HEK293 (cell line): ENCODE measurements at regions not wholly inside any gene's neighbourhood (a gene's known extent, or its start where the extent isn't known, plus 50 kb on each side); places are given as distances from the start of the nearest gene placed in this dataset.

Experiments
- CTCF ChIA-PET: fragments of 350-600 bp; formaldehyde crosslinking; extraction: SDS; loops from one replicate; lab custom pipeline; 2021; ENCODE audit warnings: antibody characterized with exemption; lab: Yijun Ruan, JAX
- POLR2A ChIA-PET: fragments of 300-600 bp; formaldehyde crosslinking; extraction: SDS; loops from one replicate; lab custom pipeline; 2020; ENCODE audit warnings: antibody characterized with exemption, inconsistent platforms; lab: Yijun Ruan, JAX
- H3K27ac ChIP-seq: fragments of 200-500 bp; sonication (Bioruptor generic); 2 replicates; pipeline ENCODE4 v1.5.1; 2014; ENCODE audit warnings: low read depth, low read length, control low read depth, inconsistent platforms; ENCODE audit errors: extremely low read depth
- H3K36me3 ChIP-seq, 2 experiments: fragments of 200-500 bp in 1 of 2; sonication (Bioruptor generic) in 1 of 2; 1 replicate in 1 of 2; 2 replicates in 1 of 2; pipeline ENCODE4 v1.5.1; 2014 to 2017; ENCODE audit warnings: inconsistent platforms in 2 of 2, low read length in 2 of 2; ENCODE audit not compliant: control insufficient read depth in 2 of 2, insufficient read depth in 1 of 2
- H3K4me1 ChIP-seq: fragments of 200-500 bp; sonication (Bioruptor generic); 2 replicates; pipeline ENCODE4 v1.5.1; 2014; ENCODE audit warnings: mild to moderate bottlenecking, low read length, inconsistent platforms; ENCODE audit not compliant: control insufficient read depth, insufficient read depth
- H3K4me3 ChIP-seq: 2 replicates; pipeline ENCODE4 v1.5.1; 2011; ENCODE audit warnings: low read depth, mild to moderate bottlenecking, control low read depth, low read length, moderate library complexity
- H3K9me3 ChIP-seq: fragments of 200-500 bp; sonication (Bioruptor generic); 2 replicates; pipeline ENCODE4 v1.5.1; 2014; ENCODE audit warnings: low read depth, low read length, inconsistent platforms; ENCODE audit not compliant: control insufficient read depth, insufficient read depth
- FEZF1 ChIP-seq: fragments of 450-650 bp; formaldehyde crosslinking; IDR thresholded peaks from 2 replicates; pipeline ENCODE4 v1.5.1; 2016; ENCODE audit warnings: missing biosample characterization, missing genetic modification characterization
- GLI4 ChIP-seq: fragments of 450-650 bp; formaldehyde crosslinking; IDR thresholded peaks from 2 replicates; pipeline ENCODE4 v1.5.1; 2016; ENCODE audit warnings: missing biosample characterization, missing genetic modification characterization
- KLF16 ChIP-seq: fragments of 450-650 bp; formaldehyde crosslinking; IDR thresholded peaks from 2 replicates; pipeline ENCODE4 v1.5.1; 2017; ENCODE audit warnings: missing biosample characterization, missing genetic modification characterization
- KLF7 ChIP-seq: fragments of 450-650 bp; formaldehyde crosslinking; IDR thresholded peaks from 2 replicates; pipeline ENCODE4 v1.5.1; 2016; ENCODE audit warnings: missing biosample characterization, missing genetic modification characterization, borderline replicate concordance
- RBAK ChIP-seq: fragments of 450-650 bp; formaldehyde crosslinking; IDR thresholded peaks from 2 replicates; pipeline ENCODE4 v1.5.1; 2016; ENCODE audit warnings: missing biosample characterization, missing genetic modification characterization
- ZBTB20 ChIP-seq: fragments of 450-650 bp; formaldehyde crosslinking; IDR thresholded peaks from 2 replicates; pipeline ENCODE4 v1.5.1; 2016; ENCODE audit warnings: missing biosample characterization, missing genetic modification characterization
- ZFP41 ChIP-seq: fragments of 450-650 bp; formaldehyde crosslinking; IDR thresholded peaks from 2 replicates; pipeline ENCODE4 v1.5.1; 2016; ENCODE audit warnings: missing biosample characterization, missing genetic modification characterization, borderline replicate concordance
- ZNF10 ChIP-seq: fragments of 450-650 bp; formaldehyde crosslinking; IDR thresholded peaks from 2 replicates; pipeline ENCODE4 v1.5.1; 2017; ENCODE audit warnings: missing biosample characterization, missing genetic modification characterization
- ZNF175 ChIP-seq: fragments of 450-650 bp; formaldehyde crosslinking; IDR thresholded peaks from 2 replicates; pipeline ENCODE4 v1.5.1; 2016; ENCODE audit warnings: missing biosample characterization, missing genetic modification characterization
- ZNF211 ChIP-seq: fragments of 450-650 bp; formaldehyde crosslinking; IDR thresholded peaks from 2 replicates; pipeline ENCODE4 v1.5.1; 2016; ENCODE audit warnings: low read depth, missing biosample characterization, missing genetic modification characterization
- ZNF223 ChIP-seq: fragments of 450-650 bp; formaldehyde crosslinking; IDR thresholded peaks from 2 replicates; pipeline ENCODE4 v1.5.1; 2016; ENCODE audit warnings: missing biosample characterization, missing genetic modification characterization
- ZNF23 ChIP-seq: fragments of 450-650 bp; formaldehyde crosslinking; IDR thresholded peaks from 2 replicates; pipeline ENCODE4 v1.5.1; 2016; ENCODE audit warnings: missing biosample characterization, missing genetic modification characterization, borderline replicate concordance
- ZNF266 ChIP-seq: fragments of 450-650 bp; formaldehyde crosslinking; IDR thresholded peaks from 2 replicates; pipeline ENCODE4 v1.5.1; 2016; ENCODE audit warnings: missing biosample characterization, missing genetic modification characterization, low read depth
- ZNF391 ChIP-seq: fragments of 450-650 bp; formaldehyde crosslinking; IDR thresholded peaks from 2 replicates; pipeline ENCODE4 v1.5.1; 2016; ENCODE audit warnings: low read depth, missing biosample characterization, missing genetic modification characterization, borderline replicate concordance
- ZNF529 ChIP-seq: fragments of 450-650 bp; formaldehyde crosslinking; IDR thresholded peaks from 2 replicates; pipeline ENCODE4 v1.5.1; 2017; ENCODE audit warnings: missing genetic modification characterization, missing biosample characterization; ENCODE audit not compliant: insufficient replicate concordance
- ZNF585B ChIP-seq: fragments of 450-650 bp; formaldehyde crosslinking; IDR thresholded peaks from 2 replicates; pipeline ENCODE4 v1.5.1; 2016; ENCODE audit warnings: missing biosample characterization, missing genetic modification characterization
- ZNF658 ChIP-seq: fragments of 450-650 bp; formaldehyde crosslinking; IDR thresholded peaks from 2 replicates; pipeline ENCODE4; 2016; ENCODE audit warnings: missing biosample characterization, missing genetic modification characterization
- ZNF677 ChIP-seq: fragments of 450-650 bp; IDR thresholded peaks from 2 replicates; pipeline ENCODE4 v1.5.0; 2018; ENCODE audit warnings: missing biosample characterization, mild to moderate bottlenecking, missing genetic modification characterization, moderate library complexity
- ZNF785 ChIP-seq: fragments of 450-650 bp; formaldehyde crosslinking; IDR thresholded peaks from 2 replicates; pipeline ENCODE4 v1.5.1; 2016; ENCODE audit warnings: missing biosample characterization, missing genetic modification characterization
- TF ChIP-seq, protein P1 (sequence below): fragments of 450-650 bp; formaldehyde crosslinking; IDR thresholded peaks from 2 replicates; pipeline ENCODE4 v1.5.1; 2016; ENCODE audit warnings: missing biosample characterization, missing genetic modification characterization, borderline replicate concordance
- TF ChIP-seq, protein P2 (sequence below): fragments of 450-650 bp; formaldehyde crosslinking; conservative IDR thresholded peaks from 2 replicates; pipeline ENCODE4 v1.5.1; 2016; ENCODE audit warnings: low read depth, missing biosample characterization, missing genetic modification characterization
- TF ChIP-seq, protein P3 (sequence below): fragments of 450-650 bp; formaldehyde crosslinking; IDR thresholded peaks from 2 replicates; pipeline ENCODE4 v1.5.1; 2016; ENCODE audit warnings: missing biosample characterization, missing genetic modification characterization
- TF ChIP-seq, protein P4 (sequence below): fragments of 450-650 bp; formaldehyde crosslinking; IDR thresholded peaks from 2 replicates; pipeline ENCODE4 v1.5.1; 2017; ENCODE audit warnings: missing biosample characterization, missing genetic modification characterization
- TF ChIP-seq, protein P5 (sequence below): fragments of 450-650 bp; formaldehyde crosslinking; IDR thresholded peaks from 2 replicates; pipeline ENCODE4 v1.5.1; 2016; ENCODE audit warnings: missing biosample characterization, missing genetic modification characterization, borderline replicate concordance

DNA sequence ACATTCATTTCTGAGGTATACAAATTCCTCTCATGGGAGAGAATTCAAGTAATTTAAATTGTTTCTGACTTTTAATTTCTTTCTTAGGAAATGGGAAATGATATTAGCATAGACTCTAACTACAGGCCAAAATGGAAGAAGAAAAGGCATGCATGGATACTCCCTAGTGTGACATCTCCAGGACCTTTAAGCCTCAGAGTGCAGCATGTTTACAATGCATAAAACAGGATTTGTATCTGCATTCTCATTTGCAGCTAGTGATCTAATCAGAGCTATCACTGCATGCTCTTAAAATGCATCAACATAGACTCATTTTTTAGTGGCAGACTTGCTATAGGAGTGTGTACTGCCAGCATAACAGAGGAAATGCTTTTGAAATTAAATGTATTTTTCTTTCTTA, 224.6 kb upstream of the GOT2 start (continued):
- TF ChIP-seq, protein P1, sequence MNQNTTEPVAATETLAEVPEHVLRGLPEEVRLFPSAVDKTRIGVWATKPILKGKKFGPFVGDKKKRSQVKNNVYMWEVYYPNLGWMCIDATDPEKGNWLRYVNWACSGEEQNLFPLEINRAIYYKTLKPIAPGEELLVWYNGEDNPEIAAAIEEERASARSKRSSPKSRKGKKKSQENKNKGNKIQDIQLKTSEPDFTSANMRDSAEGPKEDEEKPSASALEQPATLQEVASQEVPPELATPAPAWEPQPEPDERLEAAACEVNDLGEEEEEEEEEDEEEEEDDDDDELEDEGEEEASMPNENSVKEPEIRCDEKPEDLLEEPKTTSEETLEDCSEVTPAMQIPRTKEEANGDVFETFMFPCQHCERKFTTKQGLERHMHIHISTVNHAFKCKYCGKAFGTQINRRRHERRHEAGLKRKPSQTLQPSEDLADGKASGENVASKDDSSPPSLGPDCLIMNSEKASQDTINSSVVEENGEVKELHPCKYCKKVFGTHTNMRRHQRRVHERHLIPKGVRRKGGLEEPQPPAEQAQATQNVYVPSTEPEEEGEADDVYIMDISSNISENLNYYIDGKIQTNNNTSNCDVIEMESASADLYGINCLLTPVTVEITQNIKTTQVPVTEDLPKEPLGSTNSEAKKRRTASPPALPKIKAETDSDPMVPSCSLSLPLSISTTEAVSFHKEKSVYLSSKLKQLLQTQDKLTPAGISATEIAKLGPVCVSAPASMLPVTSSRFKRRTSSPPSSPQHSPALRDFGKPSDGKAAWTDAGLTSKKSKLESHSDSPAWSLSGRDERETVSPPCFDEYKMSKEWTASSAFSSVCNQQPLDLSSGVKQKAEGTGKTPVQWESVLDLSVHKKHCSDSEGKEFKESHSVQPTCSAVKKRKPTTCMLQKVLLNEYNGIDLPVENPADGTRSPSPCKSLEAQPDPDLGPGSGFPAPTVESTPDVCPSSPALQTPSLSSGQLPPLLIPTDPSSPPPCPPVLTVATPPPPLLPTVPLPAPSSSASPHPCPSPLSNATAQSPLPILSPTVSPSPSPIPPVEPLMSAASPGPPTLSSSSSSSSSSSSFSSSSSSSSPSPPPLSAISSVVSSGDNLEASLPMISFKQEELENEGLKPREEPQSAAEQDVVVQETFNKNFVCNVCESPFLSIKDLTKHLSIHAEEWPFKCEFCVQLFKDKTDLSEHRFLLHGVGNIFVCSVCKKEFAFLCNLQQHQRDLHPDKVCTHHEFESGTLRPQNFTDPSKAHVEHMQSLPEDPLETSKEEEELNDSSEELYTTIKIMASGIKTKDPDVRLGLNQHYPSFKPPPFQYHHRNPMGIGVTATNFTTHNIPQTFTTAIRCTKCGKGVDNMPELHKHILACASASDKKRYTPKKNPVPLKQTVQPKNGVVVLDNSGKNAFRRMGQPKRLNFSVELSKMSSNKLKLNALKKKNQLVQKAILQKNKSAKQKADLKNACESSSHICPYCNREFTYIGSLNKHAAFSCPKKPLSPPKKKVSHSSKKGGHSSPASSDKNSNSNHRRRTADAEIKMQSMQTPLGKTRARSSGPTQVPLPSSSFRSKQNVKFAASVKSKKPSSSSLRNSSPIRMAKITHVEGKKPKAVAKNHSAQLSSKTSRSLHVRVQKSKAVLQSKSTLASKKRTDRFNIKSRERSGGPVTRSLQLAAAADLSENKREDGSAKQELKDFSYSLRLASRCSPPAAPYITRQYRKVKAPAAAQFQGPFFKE (tag by site-specific recombination): no peak
- TF ChIP-seq ZNF529 (tag by site-specific recombination) (no peak), ZNF677 (tag by site-specific recombination) (no peak), KLF16 (no peak), KLF7 (tag by site-specific recombination) (no peak), ZNF658 (tag by site-specific recombination) (no peak), ZNF585B (tag by site-specific recombination) (no peak), ZBTB20 (tag by site-specific recombination) (no peak), ZNF211 (no peak), FEZF1 (tag by site-specific recombination) (no peak)
- TF ChIP-seq, protein P2, sequence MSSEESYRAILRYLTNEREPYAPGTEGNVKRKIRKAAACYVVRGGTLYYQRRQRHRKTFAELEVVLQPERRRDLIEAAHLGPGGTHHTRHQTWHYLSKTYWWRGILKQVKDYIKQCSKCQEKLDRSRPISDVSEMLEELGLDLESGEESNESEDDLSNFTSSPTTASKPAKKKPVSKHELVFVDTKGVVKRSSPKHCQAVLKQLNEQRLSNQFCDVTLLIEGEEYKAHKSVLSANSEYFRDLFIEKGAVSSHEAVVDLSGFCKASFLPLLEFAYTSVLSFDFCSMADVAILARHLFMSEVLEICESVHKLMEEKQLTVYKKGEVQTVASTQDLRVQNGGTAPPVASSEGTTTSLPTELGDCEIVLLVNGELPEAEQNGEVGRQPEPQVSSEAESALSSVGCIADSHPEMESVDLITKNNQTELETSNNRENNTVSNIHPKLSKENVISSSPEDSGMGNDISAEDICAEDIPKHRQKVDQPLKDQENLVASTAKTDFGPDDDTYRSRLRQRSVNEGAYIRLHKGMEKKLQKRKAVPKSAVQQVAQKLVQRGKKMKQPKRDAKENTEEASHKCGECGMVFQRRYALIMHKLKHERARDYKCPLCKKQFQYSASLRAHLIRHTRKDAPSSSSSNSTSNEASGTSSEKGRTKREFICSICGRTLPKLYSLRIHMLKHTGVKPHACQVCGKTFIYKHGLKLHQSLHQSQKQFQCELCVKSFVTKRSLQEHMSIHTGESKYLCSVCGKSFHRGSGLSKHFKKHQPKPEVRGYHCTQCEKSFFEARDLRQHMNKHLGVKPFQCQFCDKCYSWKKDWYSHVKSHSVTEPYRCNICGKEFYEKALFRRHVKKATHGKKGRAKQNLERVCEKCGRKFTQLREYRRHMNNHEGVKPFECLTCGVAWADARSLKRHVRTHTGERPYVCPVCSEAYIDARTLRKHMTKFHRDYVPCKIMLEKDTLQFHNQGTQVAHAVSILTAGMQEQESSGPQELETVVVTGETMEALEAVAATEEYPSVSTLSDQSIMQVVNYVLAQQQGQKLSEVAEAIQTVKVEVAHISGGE: no peak
- TF ChIP-seq, protein P3, sequence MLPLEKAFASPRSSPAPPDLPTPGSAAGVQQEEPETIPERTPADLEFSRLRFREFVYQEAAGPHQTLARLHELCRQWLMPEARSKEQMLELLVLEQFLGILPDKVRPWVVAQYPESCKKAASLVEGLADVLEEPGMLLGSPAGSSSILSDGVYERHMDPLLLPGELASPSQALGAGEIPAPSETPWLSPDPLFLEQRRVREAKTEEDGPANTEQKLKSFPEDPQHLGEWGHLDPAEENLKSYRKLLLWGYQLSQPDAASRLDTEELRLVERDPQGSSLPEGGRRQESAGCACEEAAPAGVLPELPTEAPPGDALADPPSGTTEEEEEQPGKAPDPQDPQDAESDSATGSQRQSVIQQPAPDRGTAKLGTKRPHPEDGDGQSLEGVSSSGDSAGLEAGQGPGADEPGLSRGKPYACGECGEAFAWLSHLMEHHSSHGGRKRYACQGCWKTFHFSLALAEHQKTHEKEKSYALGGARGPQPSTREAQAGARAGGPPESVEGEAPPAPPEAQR: no peak

DNA sequence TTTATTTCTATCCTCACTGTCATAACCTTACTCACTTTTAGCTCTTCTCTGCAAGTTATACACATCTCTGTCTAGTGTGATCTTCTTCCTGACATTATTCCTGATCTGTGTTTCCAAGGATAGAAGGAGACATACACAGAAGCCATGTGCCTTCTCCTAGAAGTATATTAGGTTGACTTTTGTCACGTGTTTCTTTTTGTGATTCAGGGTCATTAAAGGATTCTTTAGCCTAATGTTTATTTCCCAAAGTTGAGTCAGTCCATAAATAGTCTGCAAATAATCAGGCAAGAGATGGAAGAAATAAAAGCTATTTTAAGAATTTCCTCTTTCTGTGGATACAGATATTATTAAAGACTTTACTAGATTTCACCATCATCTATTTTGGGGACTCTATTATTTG, 214.1 kb upstream of the GOT2 start:
- Histone ChIP-seq H3K27ac (no peak overlapping the region), H3K4me3 (no peak overlapping the region), H3K36me3 (no peaks in the 10 kb centered on the region), H3K4me1 (no peaks in the 10 kb centered on the region), H3K9me3 (no peaks in the 10 kb centered on the region)
- CTCF ChIA-PET: no interaction called here
- POLR2A ChIA-PET: no interaction called here
- TF ChIP-seq GLI4 (tag by site-specific recombination) (no peak), ZFP41 (tag by site-specific recombination) (no peak), ZNF10 (tag by site-specific recombination) (no peak), RBAK (no peak), ZNF223 (tag by site-specific recombination) (no peak), ZNF266 (tag by site-specific recombination) (no peak), ZNF23 (tag by site-specific recombination) (no peak), ZNF175 (tag by site-specific recombination) (no peak), ZNF785 (tag by site-specific recombination) (no peak), ZNF391 (no peak)
- TF ChIP-seq, protein P4, sequence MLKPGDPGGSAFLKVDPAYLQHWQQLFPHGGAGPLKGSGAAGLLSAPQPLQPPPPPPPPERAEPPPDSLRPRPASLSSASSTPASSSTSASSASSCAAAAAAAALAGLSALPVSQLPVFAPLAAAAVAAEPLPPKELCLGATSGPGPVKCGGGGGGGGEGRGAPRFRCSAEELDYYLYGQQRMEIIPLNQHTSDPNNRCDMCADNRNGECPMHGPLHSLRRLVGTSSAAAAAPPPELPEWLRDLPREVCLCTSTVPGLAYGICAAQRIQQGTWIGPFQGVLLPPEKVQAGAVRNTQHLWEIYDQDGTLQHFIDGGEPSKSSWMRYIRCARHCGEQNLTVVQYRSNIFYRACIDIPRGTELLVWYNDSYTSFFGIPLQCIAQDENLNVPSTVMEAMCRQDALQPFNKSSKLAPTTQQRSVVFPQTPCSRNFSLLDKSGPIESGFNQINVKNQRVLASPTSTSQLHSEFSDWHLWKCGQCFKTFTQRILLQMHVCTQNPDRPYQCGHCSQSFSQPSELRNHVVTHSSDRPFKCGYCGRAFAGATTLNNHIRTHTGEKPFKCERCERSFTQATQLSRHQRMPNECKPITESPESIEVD (tag by site-specific recombination): no peak
- TF ChIP-seq, protein P5, sequence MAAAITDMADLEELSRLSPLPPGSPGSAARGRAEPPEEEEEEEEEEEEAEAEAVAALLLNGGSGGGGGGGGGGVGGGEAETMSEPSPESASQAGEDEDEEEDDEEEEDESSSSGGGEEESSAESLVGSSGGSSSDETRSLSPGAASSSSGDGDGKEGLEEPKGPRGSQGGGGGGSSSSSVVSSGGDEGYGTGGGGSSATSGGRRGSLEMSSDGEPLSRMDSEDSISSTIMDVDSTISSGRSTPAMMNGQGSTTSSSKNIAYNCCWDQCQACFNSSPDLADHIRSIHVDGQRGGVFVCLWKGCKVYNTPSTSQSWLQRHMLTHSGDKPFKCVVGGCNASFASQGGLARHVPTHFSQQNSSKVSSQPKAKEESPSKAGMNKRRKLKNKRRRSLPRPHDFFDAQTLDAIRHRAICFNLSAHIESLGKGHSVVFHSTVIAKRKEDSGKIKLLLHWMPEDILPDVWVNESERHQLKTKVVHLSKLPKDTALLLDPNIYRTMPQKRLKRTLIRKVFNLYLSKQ (tag by site-specific recombination): no peak
